HepG2 (cell line): ENCODE measurements at regions not wholly inside any gene's neighbourhood (a gene's known extent, or its start where the extent isn't known, plus 50 kb on each side); places are given as distances from the start of the nearest gene placed in this dataset.

Experiments used
- CBX1 ChIP-seq: IDR thresholded peaks from one replicate; pipeline ENCODE4 v1.6.1; 2016; ENCODE audit warnings: antibody characterized with exemption, low read depth
- JUND ChIP-seq: sonication (generic); formaldehyde crosslinking; IDR thresholded peaks from 2 replicates; pipeline ENCODE4 v1.8.0; 2022; ENCODE audit warnings: mild to moderate bottlenecking, missing genetic modification reagents
- MXD1 ChIP-seq: sonication (generic); formaldehyde crosslinking; IDR thresholded peaks from 2 replicates; pipeline ENCODE4 v1.4.0; 2020; ENCODE audit warnings: mild to moderate bottlenecking, missing genetic modification reagents

DNA sequence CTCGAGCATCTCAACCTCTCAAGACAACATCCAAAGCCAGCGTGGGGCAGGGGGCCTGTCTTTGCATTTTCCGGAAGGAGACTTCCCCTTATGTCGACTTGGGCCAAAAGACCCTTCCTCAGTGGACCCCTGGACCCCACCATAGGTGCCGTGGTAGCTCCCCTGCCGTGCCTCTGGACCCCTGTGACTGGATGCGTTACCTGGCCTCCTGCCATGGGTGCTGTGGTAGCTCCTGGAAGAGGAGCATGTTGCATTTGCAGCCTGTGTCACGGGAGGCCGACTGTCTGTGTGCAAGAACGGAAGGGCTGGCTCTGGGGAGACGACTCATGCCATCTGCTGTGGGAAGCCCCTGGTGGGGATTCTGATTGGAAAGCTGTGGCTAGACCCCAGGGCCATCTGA is 130.1 kb downstream of the FOXL1 start:
- TF ChIP-seq JUND: no peak
- no peak for TF ChIP-seq MXD1 (CRISPR knock-in tag)
- no peak for TF ChIP-seq CBX1
